ENCODE measurements at regions not wholly inside any gene's neighbourhood (a gene's known extent, or its start where the extent isn't known, plus 50 kb on each side); places are given as distances from the start of the nearest gene placed in this dataset.

DNA sequence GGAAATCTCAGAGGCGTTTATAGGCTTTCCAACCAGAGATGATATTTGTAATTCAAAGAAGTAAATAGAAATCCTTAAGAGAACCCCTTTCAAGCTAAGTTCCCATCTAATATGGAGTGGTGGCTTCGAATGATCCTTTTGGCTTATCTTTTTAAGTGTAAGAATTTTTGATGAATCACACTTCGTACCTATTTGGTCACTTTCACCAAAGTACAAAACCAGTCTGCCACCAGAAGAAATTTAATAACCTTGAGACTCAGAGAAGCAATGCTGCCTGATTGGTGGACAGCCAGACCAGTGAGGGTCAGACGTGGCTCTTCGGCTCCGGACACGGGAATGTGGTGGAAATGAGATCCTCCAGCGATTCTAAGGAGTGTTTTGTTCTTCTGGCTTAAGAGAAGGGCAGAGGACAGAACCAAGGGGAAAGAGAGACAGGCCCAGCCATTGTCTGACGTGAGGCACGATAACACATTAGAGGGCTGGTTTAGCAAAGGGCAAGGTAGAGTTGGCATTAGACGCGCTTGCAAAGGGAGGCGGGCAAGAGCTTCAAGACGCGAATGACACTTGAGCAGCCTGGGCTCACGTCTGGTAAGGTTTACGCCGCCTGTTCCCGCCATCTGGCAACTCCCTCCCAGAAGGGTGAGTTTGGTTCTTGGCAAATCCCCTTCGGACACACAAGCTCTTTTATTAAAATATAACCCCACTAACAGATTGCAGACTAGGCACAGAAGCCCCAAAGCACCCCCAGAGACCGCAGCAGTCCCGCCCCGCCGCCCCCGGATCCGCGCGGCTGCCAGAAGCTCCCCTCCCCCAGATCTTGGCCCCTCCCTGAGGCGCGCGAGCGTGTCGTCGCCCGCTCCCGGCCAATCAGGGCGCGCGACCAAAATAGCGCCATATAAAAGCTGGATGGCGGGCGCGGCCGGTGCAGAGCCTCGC is 50.0 kb upstream of the EZR start:
- TF ChIP-seq CEBPB (IDR thresholded peaks at IDR 0.05; ENCODE audit: low read depth) = no peak
- TF ChIP-seq CTCF (IDR thresholded peaks at IDR 0.05 in 2 of 3, conservative IDR thresholded peaks at IDR 0.05 in 1 of 3; ENCODE audit: borderline replicate concordance in 1 of 3, insufficient read depth in 1 of 3, low read depth in 2 of 3, low read length in 2 of 3) = no peak
- TF ChIP-seq, protein P1, sequence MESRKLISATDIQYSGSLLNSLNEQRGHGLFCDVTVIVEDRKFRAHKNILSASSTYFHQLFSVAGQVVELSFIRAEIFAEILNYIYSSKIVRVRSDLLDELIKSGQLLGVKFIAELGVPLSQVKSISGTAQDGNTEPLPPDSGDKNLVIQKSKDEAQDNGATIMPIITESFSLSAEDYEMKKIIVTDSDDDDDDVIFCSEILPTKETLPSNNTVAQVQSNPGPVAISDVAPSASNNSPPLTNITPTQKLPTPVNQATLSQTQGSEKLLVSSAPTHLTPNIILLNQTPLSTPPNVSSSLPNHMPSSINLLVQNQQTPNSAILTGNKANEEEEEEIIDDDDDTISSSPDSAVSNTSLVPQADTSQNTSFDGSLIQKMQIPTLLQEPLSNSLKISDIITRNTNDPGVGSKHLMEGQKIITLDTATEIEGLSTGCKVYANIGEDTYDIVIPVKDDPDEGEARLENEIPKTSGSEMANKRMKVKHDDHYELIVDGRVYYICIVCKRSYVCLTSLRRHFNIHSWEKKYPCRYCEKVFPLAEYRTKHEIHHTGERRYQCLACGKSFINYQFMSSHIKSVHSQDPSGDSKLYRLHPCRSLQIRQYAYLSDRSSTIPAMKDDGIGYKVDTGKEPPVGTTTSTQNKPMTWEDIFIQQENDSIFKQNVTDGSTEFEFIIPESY (IDR thresholded peaks at IDR 0.05; ENCODE audit: extremely low read depth, insufficient replicate concordance, low read length) = no peak
- TF ChIP-seq CBX3 (IDR thresholded peaks at IDR 0.05; ENCODE audit: low read depth) = no peak

Measured in HCT116 (cell line).